Esophagus squamous epithelium (tissue), 4 donors: ENCODE measurements at regions not wholly inside any gene's neighbourhood (a gene's known extent, or its start where the extent isn't known, plus 50 kb on each side); places are given as distances from the start of the nearest gene placed in this dataset.

Source experiments
- POLR2A ChIP-seq, 4 donors: fragments of 450-650 bp; IDR thresholded peaks; one replicate each; pipeline ENCODE4 v1.6.1; 2017; ENCODE audit warnings: antibody characterized with exemption in 4 of 4, mild to moderate bottlenecking in 4 of 4, moderate library complexity in 3 of 4
- TF ChIP-seq, protein P1 (sequence below), 6 experiments: fragments of 450-650 bp in 4 of 6; fragments of 200-600 bp in 2 of 6; sonication (generic) in 2 of 6; IDR thresholded peaks; one replicate each; pipeline ENCODE4 v1.5.1; 2016 to 2019; ENCODE audit warnings: antibody characterized with exemption in 6 of 6, mild to moderate bottlenecking in 4 of 6, moderate library complexity in 4 of 6

DNA sequence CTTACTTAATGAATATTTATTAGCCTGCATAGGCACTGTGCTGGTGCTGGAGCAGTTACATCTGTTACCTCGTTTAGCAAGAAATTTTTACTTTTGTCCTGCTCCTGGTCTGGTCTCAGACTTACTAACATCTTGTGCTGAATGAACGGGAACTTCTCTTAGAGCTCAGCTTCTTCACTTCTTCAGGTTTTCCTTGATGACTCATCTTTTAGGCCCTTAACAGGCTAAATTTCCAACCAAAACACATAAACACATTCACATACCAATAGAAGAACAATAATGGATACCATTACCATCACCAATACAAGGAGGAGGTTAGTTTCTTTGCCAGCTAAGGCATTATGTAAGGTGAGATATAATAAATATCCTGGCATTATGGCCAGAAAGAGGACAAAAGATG is 68.9 kb downstream of the IFI44 start:
- TF ChIP-seq, protein P1, sequence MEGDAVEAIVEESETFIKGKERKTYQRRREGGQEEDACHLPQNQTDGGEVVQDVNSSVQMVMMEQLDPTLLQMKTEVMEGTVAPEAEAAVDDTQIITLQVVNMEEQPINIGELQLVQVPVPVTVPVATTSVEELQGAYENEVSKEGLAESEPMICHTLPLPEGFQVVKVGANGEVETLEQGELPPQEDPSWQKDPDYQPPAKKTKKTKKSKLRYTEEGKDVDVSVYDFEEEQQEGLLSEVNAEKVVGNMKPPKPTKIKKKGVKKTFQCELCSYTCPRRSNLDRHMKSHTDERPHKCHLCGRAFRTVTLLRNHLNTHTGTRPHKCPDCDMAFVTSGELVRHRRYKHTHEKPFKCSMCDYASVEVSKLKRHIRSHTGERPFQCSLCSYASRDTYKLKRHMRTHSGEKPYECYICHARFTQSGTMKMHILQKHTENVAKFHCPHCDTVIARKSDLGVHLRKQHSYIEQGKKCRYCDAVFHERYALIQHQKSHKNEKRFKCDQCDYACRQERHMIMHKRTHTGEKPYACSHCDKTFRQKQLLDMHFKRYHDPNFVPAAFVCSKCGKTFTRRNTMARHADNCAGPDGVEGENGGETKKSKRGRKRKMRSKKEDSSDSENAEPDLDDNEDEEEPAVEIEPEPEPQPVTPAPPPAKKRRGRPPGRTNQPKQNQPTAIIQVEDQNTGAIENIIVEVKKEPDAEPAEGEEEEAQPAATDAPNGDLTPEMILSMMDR (IDR thresholded peaks at IDR 0.05), result no peak
- no peak for TF ChIP-seq POLR2A (IDR thresholded peaks at IDR 0.05)
